Tibial nerve (tissue), 4 donors: ENCODE measurements at regions not wholly inside any gene's neighbourhood (a gene's known extent, or its start where the extent isn't known, plus 50 kb on each side); places are given as distances from the start of the nearest gene placed in this dataset.
"Not testable (repeated sequence)": the region's sequence is repeated elsewhere in the genome, so short reads cannot be mapped to it uniquely, and the experiment has no call there.

Experiments used
- DNase-seq, 2 donors: peaks; one replicate each; pipeline ENCODE4 v3.0.0-alpha.2; 2019; ENCODE audit warnings: low spot score in 2 of 2
- H3K27ac ChIP-seq, 4 donors: fragments of 200-600 bp; sonication (generic) in 3 of 4; one replicate each; pipeline ENCODE4 v1.5.1; 2017 to 2019; ENCODE audit warnings: mild to moderate bottlenecking in 1 of 4
- H3K27me3 ChIP-seq, 2 donors: fragments of 200-600 bp; sonication (generic) in 1 of 2; one replicate each; pipeline versions ENCODE4 v1.5.1 to v1.6.0; 2017 to 2019
- H3K36me3 ChIP-seq, 3 donors: fragments of 200-600 bp; sonication (generic); one replicate each; pipeline ENCODE4 v1.5.1; 2018 to 2019
- H3K4me1 ChIP-seq, 4 donors: fragments of 200-600 bp; sonication (generic) in 3 of 4; one replicate each; pipeline ENCODE4 v1.5.1; 2017 to 2019
- H3K4me3 ChIP-seq, 4 donors: fragments of 200-600 bp; sonication (generic) in 3 of 4; one replicate each; pipeline ENCODE4 v1.5.1; 2017 to 2019; ENCODE audit warnings: mild to moderate bottlenecking in 1 of 4, moderate library complexity in 1 of 4
- H3K9me3 ChIP-seq, 4 donors: fragments of 200-600 bp; sonication (generic) in 3 of 4; one replicate each; pipeline ENCODE4 v1.5.1; 2017 to 2019
- EP300 ChIP-seq, 2 donors: sonication (generic); formaldehyde crosslinking; IDR thresholded peaks; one replicate each; pipeline ENCODE4 v1.6.1; 2017; ENCODE audit warnings: antibody characterized with exemption in 2 of 2, mild to moderate bottlenecking in 1 of 2
- POLR2A ChIP-seq, 2 donors: fragments of 450-650 bp; IDR thresholded peaks; one replicate each; pipeline ENCODE4 v1.6.1; 2017; ENCODE audit warnings: antibody characterized with exemption in 2 of 2, mild to moderate bottlenecking in 2 of 2, moderate library complexity in 2 of 2
- WGBS, 2 donors: methylation state at CpG; one replicate each; pipeline ENCODE4 v1.1.5; 2018; 5-methylcytosine and 5-hydroxymethylcytosine counted together
- TF ChIP-seq, protein P1 (sequence below), 5 experiments: fragments of 200-600 bp in 3 of 5; fragments of 450-650 bp in 2 of 5; sonication (generic) in 3 of 5; IDR thresholded peaks; one replicate each; pipeline ENCODE4 v1.5.1; 2016 to 2019; ENCODE audit warnings: antibody characterized with exemption in 5 of 5, mild to moderate bottlenecking in 3 of 5, moderate library complexity in 2 of 5

DNA sequence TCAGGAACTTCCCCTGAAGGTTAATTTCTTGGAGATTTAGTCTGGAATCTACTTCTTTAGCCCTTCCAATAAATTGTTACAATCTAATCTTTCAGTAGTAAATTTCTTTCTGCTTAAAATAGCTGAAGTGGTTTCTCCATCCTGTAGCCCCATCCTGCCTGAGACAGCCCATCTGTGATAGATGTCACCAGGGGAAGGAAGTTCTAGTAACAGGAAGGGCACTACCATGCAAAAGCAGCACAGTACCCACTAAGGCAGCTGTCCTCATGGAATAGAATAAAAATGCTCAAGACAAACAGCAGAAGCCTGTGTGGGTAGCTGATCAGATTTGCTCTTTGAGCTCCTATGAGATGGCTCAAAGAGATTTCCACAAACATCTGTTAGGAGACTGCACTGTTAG is 1036.5 kb downstream of the SLITRK5 start:
- Histone ChIP-seq H3K36me3 (no peaks in the 10 kb centered on the region), H3K27me3 (no peaks in the 10 kb centered on the region), H3K4me3 (no peak overlapping the region), H3K9me3 (no peaks in the 10 kb centered on the region), H3K4me1 (no peaks in the 10 kb centered on the region), H3K27ac (no peak overlapping the region)
- DNase-seq, result no peak
- TF ChIP-seq, protein P1, sequence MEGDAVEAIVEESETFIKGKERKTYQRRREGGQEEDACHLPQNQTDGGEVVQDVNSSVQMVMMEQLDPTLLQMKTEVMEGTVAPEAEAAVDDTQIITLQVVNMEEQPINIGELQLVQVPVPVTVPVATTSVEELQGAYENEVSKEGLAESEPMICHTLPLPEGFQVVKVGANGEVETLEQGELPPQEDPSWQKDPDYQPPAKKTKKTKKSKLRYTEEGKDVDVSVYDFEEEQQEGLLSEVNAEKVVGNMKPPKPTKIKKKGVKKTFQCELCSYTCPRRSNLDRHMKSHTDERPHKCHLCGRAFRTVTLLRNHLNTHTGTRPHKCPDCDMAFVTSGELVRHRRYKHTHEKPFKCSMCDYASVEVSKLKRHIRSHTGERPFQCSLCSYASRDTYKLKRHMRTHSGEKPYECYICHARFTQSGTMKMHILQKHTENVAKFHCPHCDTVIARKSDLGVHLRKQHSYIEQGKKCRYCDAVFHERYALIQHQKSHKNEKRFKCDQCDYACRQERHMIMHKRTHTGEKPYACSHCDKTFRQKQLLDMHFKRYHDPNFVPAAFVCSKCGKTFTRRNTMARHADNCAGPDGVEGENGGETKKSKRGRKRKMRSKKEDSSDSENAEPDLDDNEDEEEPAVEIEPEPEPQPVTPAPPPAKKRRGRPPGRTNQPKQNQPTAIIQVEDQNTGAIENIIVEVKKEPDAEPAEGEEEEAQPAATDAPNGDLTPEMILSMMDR (IDR thresholded peaks at IDR 0.05), result no peak
- TF ChIP-seq EP300 (IDR thresholded peaks at IDR 0.05) (no peak), POLR2A (IDR thresholded peaks at IDR 0.05) (no peak)

DNA sequence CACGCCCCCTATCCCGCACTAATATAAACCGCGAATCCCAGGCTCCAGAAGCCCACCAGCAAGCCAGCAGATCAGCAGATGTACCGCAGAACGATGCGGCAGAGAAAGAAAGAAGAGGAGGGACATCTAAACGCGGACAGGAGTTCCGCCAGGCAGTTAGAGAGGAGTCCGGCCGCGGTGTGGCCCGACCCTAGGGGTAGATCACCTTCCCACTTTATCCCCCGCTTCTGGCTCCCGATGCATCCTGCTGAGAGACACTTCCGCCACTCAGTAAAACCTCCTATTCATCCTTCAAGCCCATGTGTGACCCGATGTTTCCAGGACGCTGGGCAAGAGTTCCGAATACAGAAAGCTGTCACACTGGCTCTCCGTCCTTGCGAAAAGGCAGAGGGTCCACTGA is 1046.8 kb downstream of the SLITRK5 start:
- Histone ChIP-seq H3K4me1 (no peaks in the 10 kb centered on the region), H3K9me3 (peaks cover 0 to 6% (median 0%) of the 10 kb centered on the region in 4 donors), H3K27me3 (no peaks in the 10 kb centered on the region), H3K27ac (no peak overlapping the region), H3K36me3 (no peaks in the 10 kb centered on the region), H3K4me3 (no peak overlapping the region)
- TF ChIP-seq, protein P1 (IDR thresholded peaks at IDR 0.05), result no peak
- TF ChIP-seq POLR2A (IDR thresholded peaks at IDR 0.05) (no peak), EP300 (IDR thresholded peaks at IDR 0.05) (no peak)
- WGBS, 2 donors, result 94 to 96% methylated on average over 22 of the region's 22 CpGs
- no peak for DNase-seq

DNA sequence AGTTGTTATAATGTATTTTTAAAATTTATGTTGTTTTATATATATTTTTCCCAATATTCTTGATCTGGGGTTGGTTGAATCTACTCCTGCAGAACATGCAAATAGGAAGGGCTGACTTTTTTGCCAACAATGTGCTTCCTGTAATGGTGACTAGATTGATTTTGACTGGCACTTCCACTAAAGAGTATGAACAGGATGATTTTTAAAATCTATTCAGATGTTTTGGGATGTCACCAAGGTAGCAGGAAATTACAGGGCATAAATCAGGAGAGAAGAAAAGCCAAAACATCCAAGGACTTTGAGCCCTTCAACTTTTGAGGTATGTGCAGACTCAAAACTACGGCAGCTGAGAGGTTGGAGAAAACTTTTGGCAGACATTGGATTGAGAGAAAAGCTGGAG is 1047.6 kb downstream of the SLITRK5 start:
- Histone ChIP-seq H3K36me3 (no peaks in the 10 kb centered on the region), H3K27ac (no peak overlapping the region), H3K9me3 (peaks cover 0 to 6% (median 0%) of the 10 kb centered on the region in 4 donors), H3K4me3 (no peak overlapping the region), H3K4me1 (no peaks in the 10 kb centered on the region), H3K27me3 (no peaks in the 10 kb centered on the region)
- DNase-seq, result no peak
- WGBS, 2 donors, result 78 to 80% methylated on average over 1 of the region's 1 CpG
- TF ChIP-seq POLR2A (IDR thresholded peaks at IDR 0.05) (no peak), EP300 (IDR thresholded peaks at IDR 0.05) (no peak)
- TF ChIP-seq, protein P1 (IDR thresholded peaks at IDR 0.05), result no peak

DNA sequence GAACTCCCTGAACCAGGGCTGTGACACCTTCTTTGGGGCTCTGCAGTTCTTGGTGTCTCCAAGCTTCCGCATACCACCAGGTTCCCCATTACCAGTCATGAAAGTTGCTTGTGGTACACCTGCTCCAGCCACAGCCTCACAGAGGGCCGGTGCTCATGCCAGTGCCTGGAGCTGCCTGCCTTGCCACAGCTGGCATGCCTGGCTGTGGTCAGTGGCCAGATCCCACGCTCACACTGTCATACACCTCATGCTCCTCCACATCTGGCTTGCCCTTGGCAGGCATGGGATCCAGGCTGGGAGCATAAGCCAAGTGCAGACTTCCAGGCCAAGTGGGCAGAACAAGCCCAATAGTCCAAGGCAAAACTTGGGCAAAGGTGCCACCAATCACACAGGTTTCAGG is 1054.9 kb downstream of the SLITRK5 start:
- Histone ChIP-seq H3K27ac (no peak overlapping the region), H3K9me3 (no peaks in the 10 kb centered on the region), H3K4me1 (no peaks in the 10 kb centered on the region), H3K27me3 (no peaks in the 10 kb centered on the region), H3K4me3 (no peak overlapping the region), H3K36me3 (no peaks in the 10 kb centered on the region)
- 93 to 100% methylated on average over 3 of the region's 3 CpGs for WGBS, 2 donors
- no peak for TF ChIP-seq EP300 (IDR thresholded peaks at IDR 0.05)
- no peak for TF ChIP-seq POLR2A (IDR thresholded peaks at IDR 0.05)
- no peak for DNase-seq

DNA sequence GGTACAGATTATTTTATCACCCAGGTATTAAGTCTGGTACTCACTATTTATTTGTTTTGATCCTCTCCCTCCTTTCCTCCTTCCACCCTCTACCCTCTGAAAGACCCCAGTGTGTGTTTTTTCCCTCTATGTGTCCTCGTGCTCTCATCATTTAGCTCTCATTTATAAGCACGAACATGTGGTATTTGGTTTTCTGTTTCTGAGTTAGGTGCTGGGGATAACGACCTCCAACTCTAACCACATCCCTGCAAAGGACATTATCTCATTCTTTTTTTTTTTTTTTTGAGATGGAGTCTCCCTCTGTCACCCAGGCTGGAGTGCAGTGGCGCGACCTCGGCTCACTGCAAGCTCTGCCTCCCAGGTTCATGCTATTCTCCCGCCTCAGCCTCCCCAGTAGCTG is 1056.1 kb downstream of the SLITRK5 start:
- H3K4me1 ChIP-seq, H3K4me3 ChIP-seq, H3K36me3 ChIP-seq, H3K27ac ChIP-seq, H3K9me3 ChIP-seq, DNase-seq, H3K27me3 ChIP-seq: not testable (repeated sequence)
- 84 to 88% methylated on average over 7 of the region's 7 CpGs for WGBS, 2 donors

DNA sequence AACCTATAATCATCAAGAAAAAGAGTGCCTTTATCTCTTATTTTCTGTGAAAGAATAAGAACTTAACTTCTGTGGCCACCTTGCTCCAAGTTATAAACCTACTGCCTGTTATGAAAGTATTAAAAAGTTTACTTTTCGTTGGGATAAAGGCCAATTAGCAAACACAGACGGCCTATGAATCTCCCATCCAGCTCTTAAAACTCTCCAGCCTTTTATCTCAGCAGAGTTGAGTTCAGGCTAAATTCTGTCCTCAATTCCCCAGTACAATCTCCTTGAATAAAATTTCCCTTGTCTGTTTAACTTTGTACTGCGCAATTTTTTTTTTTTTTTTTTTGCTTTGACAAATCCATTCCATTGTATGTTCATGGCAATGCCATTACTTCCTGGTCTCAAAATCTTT is 1058.4 kb downstream of the SLITRK5 start:
- Histone ChIP-seq H3K36me3 (no peaks in the 10 kb centered on the region), H3K4me3 (no peak overlapping the region), H3K9me3 (no peaks in the 10 kb centered on the region), H3K4me1 (peaks cover 0 to 4% (median 0%) of the 10 kb centered on the region in 4 donors), H3K27ac (no peak overlapping the region), H3K27me3 (no peaks in the 10 kb centered on the region)
- no peak for DNase-seq
- WGBS, 2 donors, result 81 to 92% methylated on average over 3 of the region's 3 CpGs
- no peak for TF ChIP-seq POLR2A (IDR thresholded peaks at IDR 0.05)
- TF ChIP-seq, protein P1 (IDR thresholded peaks at IDR 0.05), result no peak
